ENCODE measurements at regions not wholly inside any gene's neighbourhood (a gene's known extent, or its start where the extent isn't known, plus 50 kb on each side); places are given as distances from the start of the nearest gene placed in this dataset.

GRCh38 chr1:104987210-104987609 lies 1237.5 kb downstream of the AMY1C start:
- TF ChIP-seq EZH2 (IDR thresholded peaks at IDR 0.05; ENCODE audit: borderline replicate concordance, low read depth, low read length, severe bottlenecking) (no peak), CTCF (IDR thresholded peaks at IDR 0.05; ENCODE audit: borderline replicate concordance, extremely low read depth, low read length, poor library complexity, severe bottlenecking) (no peak)
